Stimulated activated CD4-positive, alpha-beta T cell treated with anti-CD3 and anti-CD28 coated beads, TNF-alpha, amount 100 ng/mL, for 24 hours (primary cell): ENCODE measurements at regions not wholly inside any gene's neighbourhood (a gene's known extent, or its start where the extent isn't known, plus 50 kb on each side); places are given as distances from the start of the nearest gene placed in this dataset.
A peak's percentile ranks its signal among the peaks of the same experiment; 100 is the strongest.
"Not testable (repeated sequence)": the region's sequence is repeated elsewhere in the genome, so short reads cannot be mapped to it uniquely, and the experiment has no call there.

ENCODE experiments used
- DNase-seq, 3 experiments: peaks; one replicate each; pipeline ENCODE4 v3.0.0-alpha.2; 2020; ENCODE audit warnings: low read depth in 3 of 3

- DNase-seq, result no peak
Measured at GRCh38 chr12:13562915-13563742, 366.6 kb downstream of the EMP1 start.

GRCh38 chr12:13561923-13562322 lies 365.4 kb downstream of the EMP1 start:
- DNase-seq, result no peak

DNA sequence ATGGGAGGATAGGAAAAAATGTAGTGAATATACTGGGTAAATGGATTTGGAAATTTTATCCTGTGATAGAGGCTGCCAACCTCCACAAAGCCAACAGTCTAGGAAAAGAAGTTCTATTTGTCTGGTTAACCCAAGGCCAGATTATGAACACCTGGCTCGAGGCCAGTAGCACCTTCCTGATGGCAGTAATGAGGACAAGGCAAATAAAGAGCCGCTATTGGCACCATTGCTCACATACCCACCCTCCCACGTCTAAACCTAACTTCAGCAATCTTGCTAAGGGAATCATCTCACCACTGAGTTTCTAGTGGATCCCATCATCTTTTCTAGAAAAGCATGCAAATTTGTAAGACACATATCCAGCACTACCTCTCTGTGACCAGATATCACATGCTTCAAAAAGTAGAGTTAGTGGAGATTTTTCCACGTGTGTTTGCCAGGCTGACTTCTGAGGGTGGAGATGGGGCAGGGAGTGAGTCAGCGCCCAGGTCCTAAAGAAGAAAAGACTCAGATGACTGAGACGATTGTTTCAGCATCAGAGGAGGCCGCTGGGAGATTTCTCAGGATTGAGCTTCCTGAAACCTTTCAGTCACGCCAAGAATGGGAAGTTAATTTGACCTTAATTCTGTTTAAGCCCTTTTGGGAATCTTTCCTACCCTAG lies 362.9 kb downstream of the EMP1 start:
- no peak for DNase-seq

DNA sequence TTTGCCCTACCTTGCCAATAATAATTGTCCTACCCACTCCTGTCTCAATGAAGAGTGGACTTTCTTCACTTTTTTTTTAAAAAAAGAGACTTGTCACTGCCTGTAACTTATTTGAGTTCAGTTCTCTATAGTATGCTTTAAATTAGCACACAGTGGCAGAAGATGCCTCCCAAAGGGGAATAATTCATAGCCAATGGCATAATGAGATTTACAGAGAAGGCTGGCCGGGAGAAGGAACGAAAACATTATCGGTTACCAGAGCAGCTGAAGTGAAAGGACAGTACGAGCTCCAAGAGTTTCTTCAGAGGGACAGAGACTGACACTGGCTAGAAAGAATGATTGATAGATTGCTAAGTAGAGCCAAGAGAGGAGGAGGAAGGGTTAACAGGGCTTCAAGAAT lies 356.3 kb downstream of the EMP1 start:
- DNase-seq, result no peak

DNA sequence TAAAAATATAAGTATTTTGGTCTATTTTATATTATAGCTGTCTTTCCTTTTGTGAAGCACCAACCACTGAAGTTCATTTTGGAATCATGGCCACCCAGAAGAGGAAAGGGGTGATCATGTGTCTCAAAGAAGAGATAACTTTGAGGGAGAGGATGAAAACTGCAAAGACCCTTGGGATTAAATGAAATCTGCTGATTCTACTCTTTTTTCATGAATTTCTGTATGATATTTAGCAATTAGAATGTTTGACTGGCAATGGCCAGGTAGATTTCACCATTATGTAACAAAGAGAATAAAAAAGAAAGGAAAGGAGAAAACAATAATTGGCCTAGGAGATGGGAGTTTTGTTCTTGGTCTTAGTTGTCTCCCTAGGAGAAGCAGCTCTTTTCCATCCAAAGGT lies 350.8 kb downstream of the EMP1 start:
- no peak for DNase-seq

GRCh38 chr12:13546231-13546630 lies 349.7 kb downstream of the EMP1 start:
- DNase-seq, result no peak

- no peak for DNase-seq
Measured at GRCh38 chr12:13539051-13539450, 342.5 kb downstream of the EMP1 start.

GRCh38 chr12:13538136-13538535 lies 341.6 kb downstream of the EMP1 start:
- no peak for DNase-seq

GRCh38 chr12:13537623-13538022 lies 341.1 kb downstream of the EMP1 start:
- no peak for DNase-seq

DNA sequence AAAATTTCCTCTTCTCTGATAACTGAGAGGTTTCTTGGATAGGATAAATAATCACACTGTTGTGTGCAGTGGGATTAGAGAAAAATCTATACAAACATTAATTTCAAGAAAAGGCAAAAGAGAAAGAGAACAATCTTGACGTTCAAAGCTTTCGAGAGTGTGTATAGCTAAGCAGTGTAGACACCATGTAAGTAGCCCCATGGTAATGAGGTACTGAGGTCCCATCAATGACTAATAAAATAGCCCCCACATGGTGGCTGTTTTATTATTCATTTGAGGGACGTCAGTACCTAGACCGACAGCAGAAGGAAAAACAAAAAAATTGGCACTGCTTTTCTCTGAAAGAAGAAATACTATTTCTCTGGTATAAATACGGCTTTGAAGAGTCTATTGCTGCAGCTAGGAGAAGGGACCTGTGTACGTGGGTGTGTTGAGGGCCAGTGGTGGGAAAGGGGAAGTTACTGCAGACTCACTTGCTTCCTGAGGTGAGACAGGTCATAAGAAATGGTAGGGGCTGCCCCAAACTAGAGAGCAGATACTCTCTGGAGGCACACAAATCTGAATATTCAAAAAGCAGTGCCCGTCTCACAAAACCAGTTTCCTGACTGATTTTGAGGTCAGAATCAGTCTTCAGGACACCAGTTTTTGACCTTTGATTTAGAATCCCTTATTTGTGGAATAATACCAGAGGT lies 339.8 kb downstream of the EMP1 start:
- no peak for DNase-seq

DNA sequence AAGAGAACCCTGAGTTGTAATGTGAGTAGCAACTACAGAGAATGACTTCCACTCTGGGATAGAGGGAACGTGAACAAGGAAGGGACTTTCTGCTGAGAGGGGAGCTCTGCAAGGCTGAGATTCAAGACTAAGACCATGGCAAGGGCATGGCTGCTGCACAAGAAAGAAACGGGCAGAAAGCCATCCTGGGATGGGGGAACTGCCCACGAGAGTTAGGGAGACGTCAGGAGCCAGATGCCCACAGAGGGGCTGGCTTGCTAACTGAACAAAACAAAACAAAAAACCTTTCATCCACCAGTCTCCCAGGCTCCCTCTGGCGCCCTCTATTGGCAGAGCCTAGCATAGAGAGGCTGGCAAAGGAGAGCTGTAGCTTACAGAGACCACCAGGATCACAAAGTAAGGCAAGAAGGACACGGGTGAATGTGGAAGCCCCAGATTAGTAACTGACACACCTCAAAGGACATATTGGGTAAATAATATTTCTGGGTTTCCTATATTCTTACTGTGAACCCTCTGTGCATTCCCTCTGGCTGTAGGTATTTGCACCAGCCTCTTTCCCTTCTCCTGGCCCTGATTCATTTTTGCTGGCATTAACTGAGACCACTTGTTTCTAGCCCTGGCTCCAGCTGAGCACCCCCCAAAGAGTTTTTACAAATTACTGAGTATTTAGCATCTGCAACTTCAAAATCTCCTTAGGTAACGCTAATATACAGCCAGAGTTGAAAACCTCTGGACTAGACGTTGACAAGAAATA lies 338.3 kb downstream of the EMP1 start:
- DNase-seq, result peak in 2 of 3 experiments; percentile 11 to 37

GRCh38 chr12:13534242-13534641 lies 337.7 kb downstream of the EMP1 start:
- no peak for DNase-seq

DNA sequence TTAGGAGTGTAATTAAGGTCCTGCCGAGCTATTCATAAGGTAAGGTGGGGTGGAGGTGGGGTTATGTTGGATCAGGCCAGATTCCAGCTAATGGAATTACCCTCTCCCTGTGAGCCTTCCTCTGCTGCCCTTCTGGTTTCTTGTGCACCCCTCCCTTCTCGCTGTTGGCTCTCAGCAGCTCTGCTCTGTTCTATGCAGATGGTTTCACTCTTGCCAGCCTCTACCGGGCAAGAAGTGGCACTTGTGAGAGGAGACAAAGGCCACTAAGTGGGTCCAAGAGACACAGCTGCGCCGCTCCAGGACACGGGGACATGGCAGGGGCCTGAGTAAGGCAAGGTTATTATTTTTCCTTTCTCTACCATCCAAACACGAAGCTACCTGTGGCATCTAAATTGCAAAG lies 334.4 kb downstream of the EMP1 start:
- no peak for DNase-seq

- DNase-seq, result not testable (repeated sequence)
Measured at GRCh38 chr12:13526185-13526921, 329.8 kb downstream of the EMP1 start.

GRCh38 chr12:13523536-13524307 lies 327.2 kb downstream of the EMP1 start:
- DNase-seq, result no peak

DNA sequence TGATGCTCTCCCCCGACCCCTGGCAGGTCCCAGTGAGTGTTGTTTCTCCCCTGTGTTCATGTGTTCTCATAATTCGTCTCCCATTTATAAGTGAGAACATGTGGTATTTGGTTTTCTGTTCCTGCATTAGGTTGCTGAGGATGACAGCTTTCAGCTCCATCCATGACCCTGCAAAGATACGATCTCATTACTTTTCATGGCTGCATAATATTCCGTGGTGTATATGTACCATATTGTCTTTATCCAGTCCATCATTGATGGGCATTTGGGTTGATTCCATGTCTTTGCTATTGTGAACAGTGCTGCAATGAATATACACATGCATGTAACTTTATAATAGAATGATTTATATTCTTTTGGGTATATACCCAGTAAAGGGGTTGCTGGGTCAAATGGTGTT lies 321.5 kb downstream of the EMP1 start:
- DNase-seq, result not testable (repeated sequence)

- no peak for DNase-seq
Measured at GRCh38 chr12:13509740-13510139, 313.2 kb downstream of the EMP1 start.

DNA sequence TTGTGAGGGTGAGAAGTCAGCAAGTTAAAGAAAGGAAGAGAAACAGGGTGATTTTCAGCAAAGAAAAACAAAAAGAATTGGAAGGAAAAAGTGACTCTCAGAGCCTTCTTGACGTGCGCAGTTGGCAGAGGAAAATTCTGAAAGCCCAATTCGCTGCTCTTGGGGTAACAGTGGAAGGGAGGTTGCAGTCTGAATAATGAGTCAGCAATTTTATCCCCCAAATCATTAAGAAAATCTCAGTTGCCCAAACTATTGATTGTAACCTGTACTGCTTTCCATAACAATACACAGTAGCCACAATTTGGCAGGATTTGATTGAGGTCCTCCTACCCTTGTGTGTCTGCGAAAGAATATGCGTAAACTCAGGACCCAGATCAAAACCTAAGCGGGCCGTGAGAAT lies 309.1 kb downstream of the EMP1 start:
- no peak for DNase-seq

DNA sequence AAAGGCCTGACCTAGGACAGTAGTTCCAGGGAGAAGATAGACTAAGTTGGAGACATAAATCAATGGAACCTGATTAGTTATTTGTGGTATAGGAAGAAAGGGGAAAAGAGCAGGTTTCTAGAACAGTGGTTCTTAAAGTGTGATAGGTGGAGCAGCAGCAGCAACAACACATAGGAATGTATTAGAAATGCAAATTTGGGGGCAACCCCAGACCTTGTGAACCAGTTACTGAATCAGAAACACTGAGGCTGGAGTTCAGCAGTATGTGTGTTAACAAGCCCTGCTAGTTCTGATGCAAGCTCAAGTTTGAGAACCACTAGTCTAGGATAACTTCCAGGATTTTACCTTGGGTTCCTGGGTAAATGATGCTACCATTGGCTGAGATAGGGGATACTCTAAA lies 308.7 kb downstream of the EMP1 start:
- no peak for DNase-seq

GRCh38 chr12:13504736-13505135 lies 308.2 kb downstream of the EMP1 start:
- DNase-seq, result no peak

- no peak for DNase-seq
Measured at GRCh38 chr12:13504074-13504473, 307.5 kb downstream of the EMP1 start.
